ENCODE measurements at regions not wholly inside any gene's neighbourhood (a gene's known extent, or its start where the extent isn't known, plus 50 kb on each side); places are given as distances from the start of the nearest gene placed in this dataset.

- TF ChIP-seq POLR2A (IDR thresholded peaks at IDR 0.05; ENCODE audit: low read depth, low read length) = no peak
- TF ChIP-seq TAF1 (IDR thresholded peaks at IDR 0.05; ENCODE audit: low read depth, low read length) = no peak
These were observed 92.6 kb upstream of the TMPRSS2 start for GRCh38 chr21:41600556-41600955.

Data from GM12891 (cell line).